ENCODE measurements at regions not wholly inside any gene's neighbourhood (a gene's known extent, or its start where the extent isn't known, plus 50 kb on each side); places are given as distances from the start of the nearest gene placed in this dataset.

GRCh38 chr20:23237201-23237600 lies 113.4 kb upstream of the NXT1 start:
- no peak for TF ChIP-seq CTCF (IDR thresholded peaks at IDR 0.05; ENCODE audit: low read depth, low read length, missing input control)
- TF ChIP-seq, protein P1, sequence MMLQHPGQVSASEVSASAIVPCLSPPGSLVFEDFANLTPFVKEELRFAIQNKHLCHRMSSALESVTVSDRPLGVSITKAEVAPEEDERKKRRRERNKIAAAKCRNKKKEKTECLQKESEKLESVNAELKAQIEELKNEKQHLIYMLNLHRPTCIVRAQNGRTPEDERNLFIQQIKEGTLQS (IDR thresholded peaks at IDR 0.05): no peak
- no peak for TF ChIP-seq SP1 (IDR thresholded peaks at IDR 0.05)
- no peak for TF ChIP-seq YY1 (IDR thresholded peaks at IDR 0.05)
- TF ChIP-seq EGR1 (IDR thresholded peaks at IDR 0.05; ENCODE audit: low read depth in 2 of 2): no peak
- no peak for TF ChIP-seq ZBTB33 (IDR thresholded peaks at IDR 0.05)
- TF ChIP-seq RXRA (IDR thresholded peaks at IDR 0.05): no peak
